Stimulated activated CD4-positive, alpha-beta T cell treated with anti-CD3 and anti-CD28 coated beads, Interleukin-4, amount 100 ng/mL, for 48 hours (primary cell): ENCODE measurements at regions not wholly inside any gene's neighbourhood (a gene's known extent, or its start where the extent isn't known, plus 50 kb on each side); places are given as distances from the start of the nearest gene placed in this dataset.
"Not testable (repeated sequence)": the region's sequence is repeated elsewhere in the genome, so short reads cannot be mapped to it uniquely, and the experiment has no call there.

Experiments
- DNase-seq, 2 donors: peaks; one replicate each; pipeline ENCODE4 v3.0.0-alpha.2; 2020; ENCODE audit warnings: low read depth in 2 of 2

- not testable (repeated sequence) for DNase-seq
These were observed 280.0 kb downstream of the BCL2L11 start for GRCh38 chr2:111400598-111401253.

GRCh38 chr2:111401270-111402140 is 280.8 kb downstream of the BCL2L11 start:
- not testable (repeated sequence) for DNase-seq

- not testable (repeated sequence) for DNase-seq
These were observed 281.7 kb downstream of the BCL2L11 start for GRCh38 chr2:111402450-111402849.

- not testable (repeated sequence) for DNase-seq
These were observed 282.6 kb downstream of the BCL2L11 start for GRCh38 chr2:111403287-111403686.

- DNase-seq = not testable (repeated sequence)
These were observed 285.9 kb downstream of the BCL2L11 start for GRCh38 chr2:111406616-111407015.

- not testable (repeated sequence) for DNase-seq
These were observed 287.0 kb downstream of the BCL2L11 start for GRCh38 chr2:111407632-111408194.

- DNase-seq = not testable (repeated sequence)
These were observed 290.2 kb downstream of the BCL2L11 start for GRCh38 chr2:111410868-111411406.

- not testable (repeated sequence) for DNase-seq
These were observed 291.4 kb downstream of the BCL2L11 start for GRCh38 chr2:111411867-111412681.

GRCh38 chr2:111412841-111413650 is 292.3 kb downstream of the BCL2L11 start:
- not testable (repeated sequence) for DNase-seq

- DNase-seq = not testable (repeated sequence)
These were observed 293.2 kb downstream of the BCL2L11 start for GRCh38 chr2:111413950-111414349.

- DNase-seq = not testable (repeated sequence)
These were observed 295.3 kb downstream of the BCL2L11 start for GRCh38 chr2:111415765-111416743.

- not testable (repeated sequence) for DNase-seq
These were observed 296.3 kb downstream of the BCL2L11 start for GRCh38 chr2:111417026-111417425.

- not testable (repeated sequence) for DNase-seq
These were observed 297.6 kb downstream of the BCL2L11 start for GRCh38 chr2:111418091-111418875.

GRCh38 chr2:111420074-111420473 is 299.4 kb downstream of the BCL2L11 start:
- DNase-seq = not testable (repeated sequence)

- not testable (repeated sequence) for DNase-seq
These were observed 300.1 kb downstream of the BCL2L11 start for GRCh38 chr2:111420835-111421234.

GRCh38 chr2:111421949-111422348 is 301.2 kb downstream of the BCL2L11 start:
- DNase-seq = not testable (repeated sequence)

GRCh38 chr2:111422562-111422961 is 301.8 kb downstream of the BCL2L11 start:
- not testable (repeated sequence) for DNase-seq

- DNase-seq = not testable (repeated sequence)
These were observed 302.5 kb downstream of the BCL2L11 start for GRCh38 chr2:111423184-111423583.
